ENCODE measurements at regions not wholly inside any gene's neighbourhood (a gene's known extent, or its start where the extent isn't known, plus 50 kb on each side); places are given as distances from the start of the nearest gene placed in this dataset.
"Not testable (repeated sequence)": the region's sequence is repeated elsewhere in the genome, so short reads cannot be mapped to it uniquely, and the experiment has no call there.

DNA sequence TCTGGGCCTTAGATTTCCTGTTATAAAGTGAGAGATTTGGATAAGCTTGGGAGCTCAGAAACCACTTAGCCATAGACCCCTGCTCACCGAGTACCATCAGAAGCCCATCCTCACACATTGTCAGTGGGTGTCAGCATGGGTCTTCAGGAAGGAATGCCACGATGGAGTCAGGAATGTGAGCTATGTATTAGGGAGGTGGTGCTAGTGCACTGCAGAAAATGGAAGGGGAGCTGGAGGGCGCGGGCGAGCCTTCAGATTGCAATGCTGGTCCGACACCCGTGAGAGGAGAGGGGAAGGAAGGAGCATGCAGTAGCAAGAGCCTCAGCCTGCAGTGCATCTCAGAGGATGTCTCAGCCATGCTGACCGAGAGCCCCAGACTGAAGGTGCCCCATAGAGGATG lies 294.5 kb downstream of the FOXL1 start:
- DNase-seq, result no peak

DNA sequence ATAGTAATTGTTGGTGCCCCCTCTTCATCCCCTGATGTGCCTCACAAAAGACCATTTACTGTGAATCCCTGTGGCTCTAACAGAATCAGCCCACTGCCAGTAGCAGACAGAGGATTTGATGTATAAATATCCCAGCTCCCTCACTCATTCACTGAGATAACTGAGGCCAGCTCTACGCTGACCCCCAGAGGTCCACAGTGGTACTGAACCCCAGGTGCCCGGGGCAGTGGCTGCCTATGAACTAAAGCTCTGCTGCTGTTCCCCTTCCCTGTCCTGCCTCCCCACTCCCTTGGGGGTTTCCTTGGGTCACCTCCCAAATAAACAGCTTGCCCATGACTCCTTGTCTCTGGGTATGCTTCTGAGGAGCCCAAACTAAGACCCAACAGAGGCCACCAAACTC lies 295.8 kb downstream of the FOXL1 start:
- peak; percentile 15 for DNase-seq

DNA sequence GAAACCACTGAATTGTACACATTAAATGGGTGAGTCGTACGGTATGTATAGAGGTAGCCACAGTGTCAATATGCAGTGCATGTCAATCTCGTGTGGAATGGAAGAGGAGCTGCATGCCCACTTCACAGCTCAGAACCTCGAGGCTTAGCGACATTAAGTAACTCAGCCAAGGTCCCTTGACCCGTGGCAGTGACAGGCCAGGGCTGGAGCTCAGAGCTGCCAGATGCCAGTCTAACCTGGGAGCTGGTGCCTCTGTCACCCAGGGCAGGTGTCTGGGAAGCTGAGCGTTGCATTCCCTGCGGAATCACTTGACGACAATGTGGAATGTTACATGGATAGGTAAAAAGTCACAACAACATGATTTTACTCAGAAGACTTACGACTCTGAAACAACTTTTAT lies 298.1 kb downstream of the FOXL1 start:
- DNase-seq, result no peak

DNA sequence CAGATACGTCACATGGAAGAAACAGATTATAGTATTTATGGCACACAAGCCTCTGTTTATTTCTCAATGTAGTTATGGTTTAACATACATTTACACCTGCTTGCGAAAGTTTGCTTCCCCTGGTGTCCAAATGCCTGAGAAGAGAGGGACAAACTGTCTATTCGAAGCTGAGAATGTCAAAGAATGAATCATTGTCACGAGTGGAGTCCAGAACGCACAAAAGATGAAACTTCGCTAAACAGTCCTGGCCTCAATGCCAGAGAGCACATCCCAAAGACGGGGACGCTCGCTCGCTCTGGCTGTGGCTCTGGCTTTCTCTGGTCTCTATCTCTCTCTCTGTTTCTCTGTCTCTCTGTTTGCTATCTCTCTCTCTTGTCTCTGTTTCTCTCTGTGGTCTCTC lies 298.8 kb downstream of the FOXL1 start:
- DNase-seq, result no peak

DNA sequence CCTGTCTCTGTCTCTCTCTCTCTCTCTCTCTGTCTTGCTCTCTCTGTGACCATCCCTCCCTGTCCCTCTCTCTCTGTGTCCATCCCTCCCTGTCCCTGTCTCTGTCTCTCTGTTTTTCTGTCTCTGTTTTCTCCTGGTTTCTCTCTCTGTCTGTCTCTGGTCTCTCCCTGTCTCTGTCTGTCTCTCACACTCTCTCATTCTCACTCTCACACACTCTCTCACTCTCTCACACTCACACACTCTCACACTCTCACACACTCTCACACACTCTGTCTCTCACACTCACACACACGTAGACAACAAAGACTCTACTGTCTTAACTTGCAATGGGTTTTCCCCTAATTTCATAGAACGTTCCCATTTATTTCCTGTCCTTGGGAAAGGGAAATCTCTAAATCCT lies 299.5 kb downstream of the FOXL1 start:
- no peak for DNase-seq

DNA sequence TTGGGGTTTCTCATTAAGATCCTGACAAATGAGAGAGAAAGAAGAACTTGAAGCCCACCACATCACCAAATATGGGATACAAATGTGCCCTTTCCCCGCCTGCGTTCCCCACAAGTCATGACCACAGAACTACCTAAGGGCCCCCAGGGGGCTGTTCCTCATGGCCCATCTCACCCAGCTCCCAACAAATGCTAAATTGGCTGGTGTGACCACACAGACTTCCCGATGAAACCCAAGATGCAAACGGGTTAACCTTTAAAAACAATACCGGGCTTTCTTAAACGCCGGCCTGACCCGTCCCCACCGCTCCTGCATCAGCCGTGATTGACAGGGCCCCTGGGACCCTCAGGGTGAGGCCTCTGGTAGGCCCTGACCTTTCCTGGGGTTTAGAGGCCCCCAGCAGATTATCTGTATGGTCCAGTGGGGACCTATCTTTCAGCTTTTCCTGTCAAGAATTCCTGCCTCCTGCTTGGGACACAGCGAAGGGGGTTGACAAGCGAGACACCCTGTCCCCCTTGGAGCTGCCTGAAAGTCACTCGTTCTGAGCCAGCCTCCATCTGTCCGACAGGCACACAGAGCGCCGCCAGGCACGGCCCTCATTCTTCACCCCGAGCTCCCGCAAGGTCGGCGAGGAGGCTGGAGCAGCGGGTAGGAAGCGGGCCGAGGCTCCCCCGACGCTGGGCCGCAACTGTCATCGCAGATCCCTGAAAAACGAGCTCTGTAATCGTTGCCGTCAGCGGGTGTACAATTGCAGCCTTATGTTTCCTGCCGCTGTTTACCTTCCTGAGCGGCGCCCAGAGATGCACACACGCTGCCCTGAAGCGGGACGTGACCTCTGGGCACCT lies 300.1 kb downstream of the FOXL1 start:
- no peak for DNase-seq

DNA sequence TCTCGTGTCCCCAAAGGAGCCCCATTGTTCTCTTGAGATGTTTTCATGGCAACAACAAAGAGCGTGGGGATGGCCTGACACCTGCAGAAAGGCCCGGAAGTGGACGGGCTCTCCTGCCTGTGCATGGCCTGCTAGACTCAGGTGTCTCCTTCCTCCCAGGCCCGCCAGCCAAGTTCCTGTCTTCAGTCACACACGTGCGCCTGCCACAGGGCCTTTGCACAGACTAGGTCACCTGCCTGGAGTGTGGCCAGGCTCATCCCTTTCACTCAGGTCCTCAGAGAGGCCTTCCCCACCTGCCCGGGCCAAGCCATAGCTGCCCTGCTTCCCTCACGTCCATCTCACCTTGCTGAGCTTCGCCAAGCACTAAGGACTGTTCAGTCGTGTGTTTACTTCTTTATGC lies 300.9 kb downstream of the FOXL1 start:
- DNase-seq, result no peak

DNA sequence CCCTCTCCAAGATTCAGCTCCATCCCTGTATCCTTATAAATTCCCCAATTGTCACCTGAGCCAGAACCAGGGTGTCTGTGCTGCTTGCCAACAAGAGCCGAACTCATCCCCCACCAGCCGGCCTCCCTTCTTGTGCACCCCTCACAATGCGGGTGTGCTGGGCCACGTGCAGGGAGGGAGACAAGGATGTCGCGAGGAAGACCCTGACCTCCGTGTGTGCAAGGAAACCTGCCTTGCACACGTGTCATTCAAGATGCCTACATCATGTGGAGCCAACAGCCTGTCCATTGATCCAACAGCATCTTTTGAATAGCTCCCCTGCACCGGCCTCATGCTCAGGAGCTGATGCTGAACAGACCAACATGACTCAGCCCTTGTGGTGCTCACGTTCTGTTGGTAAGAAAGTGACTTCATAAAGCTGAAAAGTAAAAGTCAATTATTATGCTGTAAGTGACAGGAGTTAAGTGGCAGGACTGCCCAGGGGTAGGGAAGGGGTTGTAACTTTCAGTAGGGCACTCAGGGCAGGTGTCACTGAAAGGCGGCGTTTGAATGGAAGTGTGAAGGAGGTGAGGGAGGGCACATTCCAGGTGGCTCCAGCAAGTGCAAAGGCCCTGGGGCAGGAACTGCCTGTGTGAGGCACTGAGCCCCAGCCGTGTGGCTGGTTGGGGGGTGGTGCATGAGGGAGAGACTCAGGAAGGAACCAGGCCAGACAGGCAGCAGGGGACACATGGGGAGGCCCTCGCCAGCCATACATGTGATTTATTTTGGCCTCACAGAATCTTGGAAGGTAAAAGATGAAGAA lies 302.2 kb downstream of the FOXL1 start:
- DNase-seq, result no peak

DNA sequence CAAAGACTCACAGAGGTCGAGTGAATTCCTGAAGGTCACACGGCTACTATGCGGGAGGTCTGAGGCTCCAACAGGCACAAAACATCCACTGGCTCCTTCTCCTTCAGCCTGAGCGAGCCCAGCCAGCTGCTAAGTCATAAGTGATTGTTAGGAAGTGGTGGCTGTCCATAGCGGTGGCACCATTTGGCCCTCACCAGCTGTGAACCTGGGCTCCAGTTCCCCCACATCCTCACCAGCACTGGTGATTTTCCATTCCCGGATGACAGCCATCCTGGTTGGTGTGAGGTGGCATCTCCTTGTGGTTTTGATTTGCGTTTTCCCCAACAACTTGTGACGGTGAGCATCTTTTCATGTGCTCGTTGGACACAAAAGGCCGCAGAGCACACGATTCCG lies 302.8 kb downstream of the FOXL1 start:
- no peak for DNase-seq

DNA sequence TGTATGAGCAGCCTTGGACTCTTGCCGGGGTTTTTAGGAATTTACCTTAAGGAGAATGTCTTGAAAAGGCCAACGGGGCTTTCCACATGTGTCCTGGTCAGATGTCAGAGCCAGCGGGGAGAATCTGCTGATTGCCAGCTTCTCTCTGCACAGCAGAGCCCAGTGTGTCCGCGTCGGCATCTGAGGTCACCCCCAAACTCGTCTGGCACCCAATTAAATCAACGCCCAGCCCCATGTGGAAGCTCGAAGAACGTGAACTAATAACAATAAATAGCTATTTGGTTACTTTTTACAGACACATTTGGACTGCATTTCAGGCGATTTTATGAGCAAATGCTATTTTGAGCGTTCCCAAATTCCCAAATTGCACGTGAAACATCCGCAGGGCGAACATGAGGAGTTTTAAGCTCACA lies 303.5 kb downstream of the FOXL1 start:
- DNase-seq, result no peak

DNA sequence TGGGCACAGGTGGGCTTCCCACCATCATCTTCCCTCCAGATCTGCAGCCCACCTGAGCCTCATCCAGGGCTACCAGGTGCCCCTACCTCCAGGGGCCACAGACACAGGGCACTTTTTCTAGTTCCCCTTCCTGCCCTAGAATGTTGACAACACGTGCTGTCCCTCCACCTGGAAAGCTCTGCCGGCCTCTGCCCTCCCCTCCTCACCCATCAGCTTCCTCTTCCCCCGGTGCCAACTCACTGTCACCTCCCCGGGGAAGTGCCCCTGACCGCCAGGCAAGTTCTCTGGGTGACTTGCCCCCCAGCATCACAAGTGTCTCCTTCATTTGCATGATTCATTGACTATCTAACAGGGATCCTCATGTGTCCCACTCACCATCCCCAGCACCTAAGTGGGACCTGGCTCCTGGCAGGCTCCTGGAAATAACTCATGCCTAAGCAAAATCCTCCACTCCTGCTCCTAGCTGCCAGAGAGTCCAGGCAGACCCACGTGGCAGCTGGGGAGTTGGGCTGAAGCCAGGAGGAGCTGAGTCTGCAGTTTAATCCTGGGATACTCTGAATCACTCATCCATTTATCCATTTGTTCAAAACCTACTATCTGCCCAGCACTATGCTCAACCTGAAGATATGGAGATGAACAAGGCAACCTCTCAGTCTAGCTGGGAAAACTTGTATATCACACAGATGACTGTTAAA lies 304.4 kb downstream of the FOXL1 start:
- DNase-seq, result no peak

DNA sequence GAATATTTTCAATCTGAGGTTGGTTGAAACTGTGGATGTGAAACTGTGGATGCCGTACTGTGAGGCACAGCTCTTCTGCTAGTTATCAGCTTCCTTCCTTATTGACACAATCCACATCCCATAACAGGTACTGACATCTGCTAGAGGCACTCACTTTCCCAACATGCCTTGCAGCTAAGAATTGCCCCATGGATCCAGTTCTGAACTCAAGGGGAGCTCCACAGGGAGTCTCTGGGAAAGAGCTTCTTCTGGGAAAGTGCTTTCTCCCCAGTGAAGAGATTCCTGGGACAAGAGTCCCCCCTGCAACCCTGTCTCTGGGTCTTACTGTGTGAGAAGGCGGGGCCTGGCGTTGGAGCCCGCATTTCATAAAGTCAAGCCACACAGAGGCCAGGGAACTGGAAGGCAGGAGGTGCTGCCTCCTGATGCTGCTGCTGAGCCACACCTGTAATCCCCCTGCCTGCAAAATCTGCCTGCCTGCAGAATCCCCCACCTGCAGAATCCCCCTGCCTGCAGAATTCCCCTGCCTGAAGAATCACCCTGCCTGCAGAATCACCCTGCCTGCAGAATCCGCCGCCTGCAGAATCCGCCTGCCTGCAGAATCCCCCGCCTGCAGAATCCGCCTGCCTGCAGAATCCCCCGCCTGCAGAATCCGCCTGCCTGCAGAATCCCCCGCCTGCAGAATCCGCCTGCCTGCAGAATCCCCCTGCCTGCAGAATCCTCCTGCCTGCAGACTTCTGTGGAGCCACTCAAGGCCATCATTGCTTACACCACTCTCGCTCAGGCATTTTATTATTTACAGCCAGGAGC lies 305.4 kb downstream of the FOXL1 start:
- no peak for DNase-seq

DNA sequence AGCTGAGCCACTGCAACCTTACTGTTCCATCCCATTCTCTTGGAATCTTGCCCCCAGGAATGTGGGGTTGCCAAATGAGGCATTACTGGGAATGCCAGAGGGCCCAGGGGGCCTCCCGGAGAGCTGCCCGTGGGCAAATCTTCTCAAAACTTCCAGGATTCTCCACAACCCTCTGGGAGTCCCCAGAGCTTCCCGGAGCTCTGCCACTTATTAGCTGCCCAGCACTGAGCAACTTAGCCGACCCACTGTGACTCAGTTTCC lies 306.0 kb downstream of the FOXL1 start:
- no peak for DNase-seq

DNA sequence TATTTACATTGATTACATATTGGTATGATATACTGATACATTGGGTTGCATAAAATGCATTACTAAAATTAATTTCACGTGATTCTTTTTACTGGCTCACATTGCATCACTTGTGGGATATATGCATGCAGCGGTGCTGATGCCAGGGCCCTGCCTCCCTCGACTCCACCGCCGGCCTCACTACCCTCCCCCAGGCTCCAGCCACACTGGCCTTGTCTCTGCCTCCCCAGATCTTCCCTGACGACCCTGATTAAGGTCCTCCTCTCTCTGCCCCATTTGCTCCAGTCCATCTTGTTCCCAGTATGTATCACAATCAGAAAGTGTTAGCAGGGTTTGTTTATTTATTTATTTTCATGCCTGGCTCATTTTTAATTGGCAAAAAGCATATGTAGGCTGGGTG lies 306.8 kb downstream of the FOXL1 start:
- DNase-seq, result no peak

DNA sequence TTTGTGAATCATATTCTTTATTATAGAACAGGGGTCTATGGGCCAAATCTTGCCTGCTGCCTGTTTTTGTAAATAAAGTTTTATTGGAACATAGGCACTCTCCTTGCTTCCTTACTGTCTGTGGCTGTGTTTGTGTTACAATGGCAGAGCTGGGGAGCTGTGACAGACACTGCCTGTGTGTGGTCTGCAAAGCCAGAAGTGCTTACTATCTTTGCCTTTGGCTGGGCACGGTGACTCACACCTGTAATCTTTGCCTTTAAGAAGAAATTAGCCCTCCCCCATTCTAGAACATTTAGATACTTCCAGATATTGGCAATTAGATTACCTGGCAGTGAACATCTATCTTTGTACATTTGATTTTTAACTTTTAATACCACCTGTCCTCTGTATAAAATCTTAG lies 308.3 kb downstream of the FOXL1 start:
- no peak for DNase-seq

DNA sequence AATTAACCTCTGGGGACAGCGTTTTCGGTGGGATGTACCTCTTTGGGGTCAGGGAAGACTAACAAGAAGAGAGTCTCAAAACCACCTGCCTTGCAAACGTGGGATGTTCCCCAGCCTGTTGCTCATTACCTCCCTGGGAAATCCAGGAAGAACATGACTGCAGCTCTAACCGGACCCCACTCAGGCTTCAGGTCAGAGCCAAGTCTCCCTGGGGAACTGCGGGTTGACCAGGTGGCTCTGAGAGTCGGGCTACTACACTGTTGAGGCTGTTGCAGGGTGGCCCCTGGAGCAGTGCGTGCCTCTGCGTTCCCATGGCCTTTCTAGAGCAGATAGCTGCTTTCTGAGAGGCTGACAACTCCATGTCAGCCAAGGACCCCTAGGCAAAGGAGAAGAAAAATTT lies 309.1 kb downstream of the FOXL1 start:
- DNase-seq, result no peak

DNA sequence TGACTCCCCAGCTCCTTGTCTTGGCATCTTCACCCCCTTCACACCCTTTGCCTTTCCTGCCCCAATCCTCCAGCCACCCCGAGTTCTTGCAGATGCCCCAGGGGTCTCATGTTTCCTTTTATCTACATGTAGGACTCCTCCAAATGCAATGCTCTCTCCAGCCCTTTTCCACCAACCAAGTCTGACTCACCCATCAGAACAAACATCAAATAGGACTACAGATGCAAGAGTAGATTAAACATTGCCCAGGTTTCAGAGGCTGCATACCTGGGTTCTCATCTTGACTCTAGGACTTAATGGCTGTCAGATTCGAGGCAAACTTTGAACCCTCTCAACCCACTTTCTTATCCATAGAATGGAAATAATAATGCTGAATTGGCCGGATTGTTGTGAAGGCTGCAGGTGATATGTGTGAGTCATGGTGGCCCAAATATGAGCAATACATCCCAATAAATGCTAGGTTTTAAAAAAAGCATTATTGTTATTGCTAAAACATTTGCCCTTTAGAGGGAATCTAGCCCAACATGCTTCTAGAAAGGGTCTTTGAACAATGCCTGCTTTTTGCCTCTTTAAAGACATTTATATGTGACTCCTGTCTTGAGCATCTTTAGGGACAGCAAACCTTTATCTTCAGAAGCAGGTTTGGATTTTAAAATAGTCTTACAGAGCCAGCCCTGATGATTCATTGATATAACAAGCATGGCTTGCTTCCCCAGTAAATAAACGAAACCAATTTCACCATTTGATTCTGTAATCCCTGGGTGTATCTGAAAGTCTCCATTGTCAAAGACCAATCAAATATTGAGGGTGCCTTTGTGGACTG lies 310.1 kb downstream of the FOXL1 start:
- no peak for DNase-seq

DNA sequence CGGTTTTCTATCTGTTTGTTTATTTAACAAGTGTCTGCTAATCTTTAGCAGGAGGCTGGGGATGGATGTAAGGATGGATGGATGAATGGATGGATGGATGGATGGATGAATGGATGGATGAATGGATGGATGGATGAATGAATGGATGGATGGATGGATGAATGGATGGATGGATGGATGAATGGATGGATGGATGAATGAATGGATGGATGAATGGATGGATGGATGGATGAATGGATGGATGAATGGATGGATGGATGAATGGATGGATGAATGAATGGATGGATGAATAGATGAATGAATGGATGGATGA lies 310.7 kb downstream of the FOXL1 start:
- not testable (repeated sequence) for DNase-seq

DNA sequence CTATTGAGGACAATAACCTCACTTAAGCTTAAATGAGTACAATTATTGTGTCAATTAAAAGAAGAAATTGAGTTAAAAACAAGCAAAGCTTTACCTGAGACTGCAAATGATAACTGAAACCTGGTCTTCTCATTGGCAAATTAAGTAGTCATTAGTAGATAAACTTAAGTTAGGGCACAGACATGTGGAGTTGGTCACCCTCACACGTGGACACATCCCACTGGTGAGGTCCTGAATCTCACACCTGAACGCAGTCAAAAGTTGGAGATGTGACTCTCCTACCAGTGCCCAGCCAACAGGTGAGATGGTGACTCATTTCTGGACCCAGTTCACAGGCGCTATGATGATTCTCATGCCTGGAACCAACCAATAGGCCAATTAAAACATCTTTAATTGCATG lies 311.6 kb downstream of the FOXL1 start:
- DNase-seq, result no peak

DNA sequence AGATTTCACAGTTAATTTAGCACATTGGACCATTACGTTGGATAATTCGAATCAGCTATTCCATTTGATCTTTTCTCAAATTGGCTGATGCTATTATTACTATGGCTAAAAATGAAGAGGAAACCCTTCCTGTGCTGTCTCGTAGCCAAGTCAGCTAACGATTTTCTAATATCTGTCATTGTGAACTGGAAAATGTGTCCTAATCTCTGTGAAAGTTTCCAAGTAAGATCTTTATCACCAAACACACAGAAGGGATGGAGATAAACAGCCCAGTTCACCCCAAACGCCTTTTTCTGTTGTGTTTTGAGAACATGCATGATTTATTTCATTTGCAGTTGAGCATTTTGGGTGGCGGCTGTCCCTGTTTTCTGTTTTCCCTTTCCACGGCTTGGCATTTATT lies 312.8 kb downstream of the FOXL1 start:
- no peak for DNase-seq

DNA sequence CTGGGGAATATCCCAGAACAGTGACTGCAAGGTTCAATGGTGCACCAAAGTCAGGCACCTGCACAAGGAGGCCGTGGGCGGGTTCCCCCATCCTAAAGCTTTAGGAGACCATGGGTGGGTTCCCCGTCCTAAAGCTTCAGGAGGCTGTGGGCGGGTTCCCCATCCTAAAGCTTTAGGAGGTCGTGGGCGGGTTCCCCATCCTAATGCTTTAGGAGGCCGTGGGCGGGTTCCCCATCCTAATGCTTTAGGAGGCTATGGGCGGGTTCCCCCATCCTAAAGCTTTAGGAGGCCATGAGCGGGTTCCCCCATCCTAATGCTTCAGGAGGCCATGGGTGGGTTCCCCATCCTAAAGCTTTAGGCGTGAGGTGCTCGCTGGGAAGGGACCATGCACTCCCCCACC lies 313.3 kb downstream of the FOXL1 start:
- no peak for DNase-seq

DNA sequence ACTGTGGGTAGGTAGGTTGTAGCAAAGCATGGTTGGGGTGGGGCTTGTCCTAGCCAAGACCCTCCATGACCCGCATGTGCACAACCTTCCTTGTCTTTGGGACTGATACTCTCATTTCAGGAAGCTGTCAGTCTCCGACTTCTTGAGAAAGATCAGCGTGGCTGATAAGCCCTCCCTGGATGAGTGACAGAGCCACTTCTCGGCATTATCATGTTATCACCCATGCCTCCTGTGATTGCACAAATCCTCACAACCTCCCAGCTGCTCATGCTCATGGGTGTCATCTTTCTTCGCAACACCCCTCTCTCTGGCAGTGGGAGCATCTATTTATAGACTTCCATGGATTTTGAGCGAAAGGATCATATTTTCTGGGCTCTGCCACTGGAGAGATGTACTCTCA lies 314.2 kb downstream of the FOXL1 start:
- no peak for DNase-seq

DNA sequence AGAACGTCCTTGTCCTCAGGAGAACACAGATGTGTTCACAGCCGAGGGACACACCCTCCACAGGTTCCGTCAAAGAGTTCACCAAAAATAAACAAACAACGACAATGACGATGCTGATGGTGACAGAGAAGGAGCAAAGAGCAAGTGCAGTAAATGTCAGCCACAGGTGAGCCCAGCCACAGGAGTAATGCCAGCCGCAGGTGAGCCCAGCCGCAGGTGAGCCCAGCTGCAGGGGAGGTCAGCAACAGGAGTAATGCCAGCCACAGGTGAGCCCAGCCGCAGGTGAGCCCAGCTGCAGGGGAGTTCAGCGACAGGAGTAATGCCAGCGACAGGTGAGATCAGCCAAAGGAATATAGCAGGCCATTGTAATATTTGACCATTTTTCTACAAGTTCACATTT lies 315.2 kb downstream of the FOXL1 start:
- no peak for DNase-seq

Measured in activated naive CD4-positive, alpha-beta T cell treated with Interleukin-2 at 50 U/mL for 16 hours (primary cell).